IPS-NIHi7 (cell line): ENCODE measurements at regions not wholly inside any gene's neighbourhood (a gene's known extent, or its start where the extent isn't known, plus 50 kb on each side); places are given as distances from the start of the nearest gene placed in this dataset.
"Not testable (repeated sequence)": the region's sequence is repeated elsewhere in the genome, so short reads cannot be mapped to it uniquely, and the experiment has no call there.

ENCODE experiments used
- DNase-seq: peaks from one replicate; pipeline ENCODE4 v3.0.0; 2012; ENCODE audit warnings: mixed read lengths; ENCODE audit errors: extremely low spot score

DNA sequence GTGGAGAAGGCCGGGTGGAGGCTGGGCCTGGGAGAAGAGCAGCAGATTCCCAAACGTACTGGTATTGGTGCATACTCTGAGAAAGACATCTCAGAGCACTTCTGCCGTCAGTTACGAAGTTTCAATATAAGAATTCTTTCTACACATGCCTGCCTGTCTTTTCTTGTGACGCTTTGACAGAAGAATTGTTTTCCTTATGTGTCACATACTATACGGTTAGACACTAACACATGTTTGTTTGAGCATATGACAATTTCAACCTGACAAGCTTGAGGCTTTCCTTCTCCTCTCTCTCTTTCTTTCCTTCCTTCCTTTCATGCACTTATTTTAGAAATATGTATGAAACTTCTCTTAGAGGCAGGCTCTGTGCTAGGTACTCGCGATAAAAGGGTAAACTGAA lies 360.0 kb downstream of the QKI start:
- no peak for DNase-seq

DNA sequence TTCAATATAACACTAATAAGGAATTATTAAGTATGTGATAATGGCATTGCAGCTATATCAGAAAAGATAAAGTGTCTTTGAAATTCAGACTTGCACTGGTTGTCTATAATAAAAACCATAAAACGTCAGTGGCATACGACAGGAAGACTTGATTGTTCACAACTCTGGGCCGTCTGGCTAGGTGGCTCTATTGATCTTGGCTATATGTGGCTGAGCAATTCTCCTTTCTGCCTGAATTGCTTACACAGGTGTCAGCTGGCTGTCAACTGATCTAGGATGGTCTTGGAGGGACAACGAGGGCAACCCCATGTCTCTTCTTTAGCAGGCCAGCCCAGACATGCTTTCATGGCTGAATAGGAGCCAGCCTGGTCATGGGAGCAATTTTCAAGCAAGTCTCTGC lies 359.1 kb downstream of the QKI start:
- DNase-seq = no peak

DNA sequence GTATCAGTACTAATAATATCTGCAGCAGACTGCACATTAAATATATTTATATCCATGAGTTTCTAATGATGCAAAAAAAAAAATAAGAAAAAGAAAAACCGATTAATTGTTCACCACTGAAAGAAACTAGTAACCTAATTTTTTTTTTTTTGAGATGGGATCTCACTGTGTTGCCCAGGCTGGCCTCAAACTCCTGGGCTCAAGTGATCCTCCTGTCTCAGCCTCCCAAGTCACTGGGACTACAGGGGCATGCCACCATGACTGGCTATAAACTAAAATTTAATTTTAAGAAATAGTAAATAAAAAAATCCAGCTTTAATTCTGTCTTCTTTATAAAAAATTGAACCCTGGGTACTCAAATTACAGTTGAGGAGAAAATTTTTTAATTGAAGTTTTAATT lies 358.2 kb downstream of the QKI start:
- no peak for DNase-seq

DNA sequence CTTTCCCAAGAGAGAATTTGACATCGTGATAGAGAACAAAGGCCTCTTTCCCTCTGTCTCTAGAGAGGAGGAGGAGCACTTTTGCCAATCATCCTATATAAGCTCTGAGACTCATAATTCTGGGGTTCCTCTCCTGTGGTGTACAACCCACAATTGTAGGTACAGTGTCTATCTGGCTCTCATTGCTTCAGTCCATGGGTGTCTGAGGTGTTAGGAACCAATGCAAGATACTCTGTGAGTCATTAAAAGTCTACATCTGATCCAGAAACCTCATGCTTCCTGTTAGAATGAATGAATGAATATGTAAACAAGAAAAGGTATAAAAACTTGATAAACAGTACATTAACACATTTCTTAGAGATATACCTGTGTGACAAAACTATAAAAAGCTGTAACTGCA lies 356.7 kb downstream of the QKI start:
- no peak for DNase-seq

DNA sequence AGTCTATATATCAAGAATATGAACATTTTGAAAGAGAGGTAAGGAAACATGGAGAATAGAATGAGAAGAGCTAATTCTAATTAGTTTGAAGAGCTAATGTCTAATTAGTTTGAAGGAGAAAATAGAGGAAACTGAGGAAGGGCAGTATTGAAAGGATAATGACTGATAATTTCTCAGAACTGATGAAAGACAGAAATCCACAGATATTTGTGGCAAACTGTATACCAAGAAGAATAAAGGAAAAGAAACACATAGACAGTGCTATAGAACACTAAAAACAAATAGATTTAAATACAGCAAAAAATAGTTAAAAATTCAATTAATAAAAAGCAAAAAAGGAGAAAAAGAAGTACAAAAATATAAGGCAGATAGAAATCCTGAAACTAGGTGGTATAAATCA lies 354.4 kb downstream of the QKI start:
- no peak for DNase-seq

DNA sequence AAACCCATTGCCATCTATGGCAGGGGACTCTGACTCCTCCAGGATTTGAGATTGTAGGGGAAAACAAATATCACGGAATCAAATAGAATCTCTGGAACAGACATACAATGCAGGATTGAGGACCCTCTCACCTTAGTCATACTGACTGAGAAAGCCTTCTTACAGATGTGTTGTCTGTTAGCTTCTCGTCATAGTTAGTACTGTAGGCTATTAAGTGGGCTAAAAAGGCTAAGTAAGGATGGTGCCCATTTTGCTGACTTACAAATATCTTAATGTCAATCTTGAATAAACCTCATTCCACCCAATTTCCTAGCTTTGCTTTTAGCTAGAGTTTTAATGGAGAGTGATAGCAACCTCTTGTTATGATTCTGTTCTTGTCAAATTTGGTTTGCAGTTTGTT lies 352.4 kb downstream of the QKI start:
- DNase-seq = no peak

DNA sequence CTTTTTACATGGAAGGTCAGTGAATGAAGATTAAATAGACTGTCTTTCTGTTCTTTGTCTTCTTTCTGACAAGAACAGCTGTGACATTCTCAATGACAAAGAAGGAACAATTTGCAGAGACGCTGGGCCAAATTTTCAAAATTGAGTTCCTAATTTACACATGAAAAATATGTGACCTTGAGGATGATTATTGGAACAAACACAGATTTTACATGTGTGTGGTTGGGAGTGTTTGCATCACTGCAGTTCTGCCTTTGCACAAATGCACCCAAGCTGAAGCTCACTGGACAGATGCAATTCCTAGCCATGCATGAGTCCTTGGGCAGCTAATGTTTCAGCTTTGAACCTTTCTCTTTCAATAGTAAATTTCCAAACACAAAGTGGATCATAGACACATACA lies 350.8 kb downstream of the QKI start:
- no peak for DNase-seq

DNA sequence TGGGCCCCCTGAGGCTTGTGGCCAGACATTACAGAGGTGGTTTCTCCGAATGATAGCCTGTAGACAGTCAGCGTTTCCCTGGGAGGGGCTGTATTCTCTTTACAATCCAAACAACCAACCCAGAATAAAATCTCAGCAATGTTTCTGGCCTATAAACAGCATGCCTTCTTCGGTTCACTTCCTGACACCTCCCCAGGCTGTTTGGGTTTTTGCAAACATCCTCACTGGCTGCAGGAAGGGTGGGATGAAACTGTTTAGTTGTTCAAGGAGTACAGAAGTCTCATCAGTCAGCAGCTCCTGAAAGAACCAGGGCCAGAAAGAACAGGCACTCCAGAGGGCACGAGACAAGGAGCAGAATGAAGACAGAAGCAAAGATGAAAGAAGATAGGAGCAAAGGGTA lies 350.0 kb downstream of the QKI start:
- DNase-seq = no peak

DNA sequence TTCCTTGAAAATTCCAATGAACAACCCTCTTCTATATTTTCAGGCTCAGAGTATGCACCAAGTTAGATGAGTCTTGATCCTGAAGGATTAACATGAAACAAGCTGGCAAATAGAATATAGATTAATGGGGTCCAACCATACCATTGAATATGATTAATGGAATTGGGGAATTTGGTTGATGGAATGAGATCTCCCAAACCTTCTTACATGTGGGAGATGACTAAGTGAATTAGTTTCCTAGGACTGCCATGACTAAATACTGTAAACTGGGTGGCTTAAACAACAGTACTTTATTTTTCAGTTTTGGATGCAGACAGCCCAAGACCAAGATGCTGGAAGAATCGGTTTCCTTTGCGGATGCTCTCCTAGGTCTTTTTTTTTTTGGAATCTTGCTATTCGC lies 347.0 kb downstream of the QKI start:
- no peak for DNase-seq

DNA sequence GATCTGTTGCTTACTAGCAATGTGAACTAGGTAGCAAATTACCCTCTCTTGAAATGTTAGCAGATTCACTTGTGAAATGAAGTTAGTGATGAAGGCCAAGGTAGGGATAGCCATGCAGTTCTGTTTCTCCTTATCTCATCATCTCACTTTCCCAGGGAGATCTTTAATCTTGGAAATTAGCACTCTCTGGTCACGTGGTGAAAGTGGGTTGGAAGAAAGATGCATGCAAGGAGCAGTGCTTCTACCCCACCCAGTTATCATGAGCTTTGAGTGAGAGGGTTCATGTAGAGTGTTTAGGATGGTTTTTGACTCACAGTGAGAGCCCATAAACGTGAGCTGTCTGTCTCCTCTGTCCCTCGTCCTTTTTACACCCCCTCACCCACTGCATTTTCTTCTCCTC lies 346.3 kb downstream of the QKI start:
- no peak for DNase-seq

DNA sequence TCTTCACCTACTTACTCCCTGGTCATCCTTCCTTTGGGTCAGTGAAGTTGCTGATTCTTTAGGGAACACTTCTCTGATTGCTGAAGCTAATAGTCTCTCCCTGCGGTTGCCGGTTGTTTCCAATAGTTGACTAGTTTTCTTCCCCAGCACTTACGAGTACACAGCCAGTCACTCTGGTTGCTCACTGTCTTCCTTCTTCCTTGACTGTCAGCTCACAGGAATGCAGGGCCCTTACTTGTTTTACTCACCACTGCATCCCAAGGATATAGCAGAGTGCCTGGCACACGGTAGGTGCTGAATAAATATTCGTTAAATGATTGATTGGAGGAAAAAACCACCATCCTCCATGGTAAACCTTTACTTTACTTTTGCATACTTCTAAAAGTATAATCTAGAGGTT lies 345.0 kb downstream of the QKI start:
- DNase-seq = no peak

DNA sequence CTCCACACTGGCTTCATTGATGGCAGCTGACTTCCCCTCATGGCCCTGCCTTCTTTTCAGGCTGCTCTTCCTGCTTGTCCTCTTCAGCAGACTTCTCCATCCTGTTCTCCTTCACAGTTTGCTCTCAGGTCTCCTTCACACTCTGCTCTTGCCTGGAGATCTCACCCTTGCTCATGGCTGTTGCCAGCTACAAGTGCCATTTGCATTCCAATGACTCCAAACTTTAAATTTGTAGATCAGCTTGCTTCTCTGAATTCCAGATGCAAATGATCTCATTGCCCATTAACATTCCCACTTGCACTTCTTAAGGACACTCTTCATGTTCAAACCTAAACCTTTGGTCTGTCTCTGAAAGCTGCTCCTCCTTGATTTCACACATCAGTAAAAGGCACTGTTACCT lies 343.0 kb downstream of the QKI start:
- no peak for DNase-seq

DNA sequence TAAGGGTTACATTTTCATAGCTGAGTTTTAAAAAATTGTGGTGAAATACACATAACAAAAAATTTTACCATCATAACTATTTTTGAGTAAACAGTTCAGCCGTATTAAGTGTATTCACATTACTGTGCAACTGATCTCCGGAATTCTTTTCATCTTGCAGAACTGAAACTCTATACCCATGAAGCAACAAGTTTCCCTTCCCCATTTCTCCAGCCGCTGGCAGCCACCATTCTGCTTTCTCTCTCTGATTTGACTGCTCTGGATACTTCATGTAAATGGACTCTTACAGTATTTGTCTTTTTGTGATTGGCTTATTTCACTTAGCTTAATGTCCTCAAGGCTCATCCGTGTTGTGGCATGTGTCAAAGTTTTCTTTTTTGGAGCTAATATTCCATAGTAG lies 341.6 kb downstream of the QKI start:
- no peak for DNase-seq

DNA sequence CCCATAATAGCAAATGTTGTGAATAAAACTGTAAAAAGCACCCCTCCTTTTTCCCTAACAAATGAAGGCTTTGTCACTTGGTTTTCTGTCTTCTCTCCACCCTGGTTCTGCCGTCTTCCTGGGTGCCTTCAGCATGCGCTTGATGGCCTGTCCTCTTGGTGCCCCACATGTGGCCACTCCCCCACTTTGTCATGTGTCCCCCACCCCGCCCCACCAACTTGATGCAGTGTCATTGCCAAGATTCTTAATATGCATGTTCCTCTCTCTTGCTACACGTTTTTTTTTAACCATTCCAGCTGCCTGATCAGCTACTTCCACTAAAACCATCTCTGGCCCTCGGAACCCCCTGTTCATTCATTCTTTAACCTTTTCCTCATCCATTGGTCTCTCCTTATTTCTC lies 340.3 kb downstream of the QKI start:
- DNase-seq = no peak

DNA sequence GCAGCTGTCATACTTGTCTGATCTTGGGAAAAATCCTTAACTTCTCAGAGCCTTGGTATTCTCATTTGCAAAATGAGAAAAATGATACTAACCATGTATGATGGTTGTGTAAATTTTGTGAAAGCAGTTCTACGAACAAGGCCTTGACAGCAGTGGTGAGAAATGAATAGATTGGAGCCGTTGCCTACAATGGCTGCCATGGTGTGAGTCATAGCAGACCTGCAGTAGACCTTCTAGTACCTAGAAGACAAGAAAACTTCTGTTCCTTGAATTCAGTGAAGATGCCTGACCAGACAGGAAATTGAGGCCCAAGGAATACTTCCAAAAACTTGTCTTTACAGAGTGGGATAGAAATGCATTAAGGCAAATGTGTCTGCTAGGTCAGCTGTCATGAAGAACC lies 338.9 kb downstream of the QKI start:
- DNase-seq = no peak

DNA sequence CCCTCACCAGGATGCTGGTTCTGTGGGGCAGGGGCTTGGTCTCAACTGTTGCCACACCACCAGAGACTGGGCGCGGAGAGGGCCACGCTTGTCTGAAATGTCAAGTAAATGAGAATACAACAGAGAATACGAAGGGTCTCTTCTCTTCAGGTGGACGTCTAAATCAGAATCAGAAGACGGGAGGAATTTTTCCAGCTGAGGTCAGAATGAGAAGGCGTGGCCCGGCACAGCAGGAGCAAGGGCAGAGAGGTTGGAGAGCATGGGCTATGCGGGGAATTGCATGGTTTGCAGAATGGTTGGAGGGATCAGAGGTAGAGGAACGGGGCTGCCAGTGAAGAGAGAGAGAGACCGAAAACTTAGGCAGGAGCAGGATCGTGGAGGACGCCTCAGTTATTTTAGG lies 337.9 kb downstream of the QKI start:
- no peak for DNase-seq

DNA sequence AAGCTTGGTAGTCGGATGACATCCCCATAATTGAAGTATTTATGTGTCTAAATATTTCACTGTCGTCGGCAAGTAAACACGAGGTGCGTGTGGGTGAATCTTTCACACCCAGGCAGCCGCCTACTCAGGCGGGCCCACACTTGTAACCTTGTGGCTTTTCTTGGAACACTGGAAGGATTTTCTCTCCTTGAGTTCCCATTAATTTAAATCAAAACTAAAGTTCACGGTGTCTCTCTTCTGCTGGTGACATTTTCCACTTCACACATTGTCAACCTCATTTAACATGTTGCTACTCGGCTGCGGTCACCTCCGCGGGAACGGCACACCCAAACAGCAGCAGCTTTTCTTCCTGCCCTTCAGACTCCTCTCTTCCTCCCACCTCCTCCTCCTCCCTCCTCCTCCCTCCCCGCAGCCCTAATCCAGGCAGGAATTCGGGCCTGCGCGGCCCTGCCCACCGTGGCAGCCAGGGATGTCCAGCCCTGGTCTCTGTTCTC lies 336.6 kb downstream of the QKI start:
- no peak for DNase-seq

DNA sequence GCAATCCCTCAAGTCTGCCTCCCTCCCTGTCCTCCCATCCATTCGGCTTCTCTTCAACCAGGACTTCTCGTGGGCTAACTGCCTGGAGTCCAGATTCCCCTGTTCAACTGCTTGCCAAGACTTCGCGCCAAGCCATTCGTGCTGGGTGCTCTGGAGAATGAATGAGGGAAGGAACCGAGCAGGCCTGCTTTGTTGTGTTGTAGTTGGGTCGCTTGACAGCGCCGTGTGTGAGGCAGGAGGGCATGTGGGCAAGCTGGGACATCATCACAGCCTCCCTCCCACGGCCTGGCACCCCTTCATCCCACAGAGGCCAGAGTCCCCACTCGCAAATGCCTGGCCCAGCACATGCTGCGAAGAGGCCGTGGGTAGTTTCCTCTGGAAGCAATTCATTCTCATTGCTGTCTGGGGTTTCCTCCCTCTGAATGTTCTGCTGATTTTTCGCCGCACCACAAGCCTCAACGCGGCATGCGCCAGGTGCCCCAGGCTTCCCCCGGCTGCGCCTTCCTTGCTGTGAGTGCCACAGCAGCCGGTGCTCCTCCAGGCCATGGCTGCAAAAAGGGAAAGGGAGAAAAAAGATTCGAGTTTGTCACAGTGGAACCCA lies 336.0 kb downstream of the QKI start:
- no peak for DNase-seq

DNA sequence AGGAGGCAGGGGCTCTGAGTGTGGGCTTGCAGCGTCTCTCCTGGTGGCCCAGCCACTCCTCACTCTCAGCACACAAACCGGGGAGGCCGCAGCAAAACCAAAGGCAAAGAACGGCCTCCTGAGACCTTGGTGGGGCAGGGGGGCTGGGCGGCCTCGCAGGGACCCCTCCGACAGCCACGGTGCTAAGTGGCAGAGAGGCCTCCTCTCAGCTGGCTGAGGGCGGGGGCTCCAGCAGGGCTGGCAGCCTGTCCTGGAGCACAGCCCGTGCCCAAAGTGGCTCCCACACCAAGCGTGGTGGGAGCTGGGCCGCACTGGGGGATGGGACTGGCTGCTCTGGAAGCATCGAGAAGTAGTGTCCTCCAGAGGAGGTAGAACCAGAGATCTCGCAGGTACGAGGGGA lies 334.4 kb downstream of the QKI start:
- DNase-seq = no peak

DNA sequence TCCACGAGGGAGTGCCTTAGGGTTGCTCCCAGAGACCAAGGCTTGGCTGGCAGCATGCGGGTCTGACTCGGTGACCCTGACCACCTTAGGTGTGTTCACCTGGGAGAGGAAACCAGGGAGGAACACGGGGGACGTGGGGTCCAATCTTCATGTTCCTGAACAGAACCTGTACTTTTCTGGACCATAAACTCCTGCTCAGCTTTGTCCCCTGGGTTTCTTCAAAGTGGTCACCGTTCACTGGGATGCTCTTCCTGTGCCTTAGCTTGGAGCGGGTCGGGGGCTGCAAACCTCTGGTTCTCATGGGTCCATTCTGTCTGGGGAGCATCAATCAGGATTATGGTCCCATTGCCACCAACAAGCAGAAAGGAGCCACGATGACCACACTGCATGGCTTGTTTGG lies 333.5 kb downstream of the QKI start:
- DNase-seq = no peak

DNA sequence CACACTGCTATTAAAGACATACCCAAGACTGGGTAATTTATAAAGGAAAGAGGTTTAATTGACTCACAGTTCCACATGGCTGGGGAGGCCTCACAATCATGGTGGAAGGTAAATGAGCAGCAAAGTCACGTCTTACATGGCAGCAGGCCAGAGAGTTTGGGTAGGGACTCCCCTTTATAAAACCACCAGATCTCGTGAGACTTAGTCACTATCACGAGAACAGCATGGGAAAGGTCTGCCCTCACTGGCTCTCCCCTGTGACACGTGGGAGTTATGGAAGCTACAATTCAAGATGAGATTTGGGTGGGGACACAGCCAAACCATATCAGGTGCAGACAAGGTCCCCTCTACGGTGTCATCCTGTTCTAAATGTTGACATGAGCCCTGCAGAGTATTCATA lies 332.5 kb downstream of the QKI start:
- not testable (repeated sequence) for DNase-seq

DNA sequence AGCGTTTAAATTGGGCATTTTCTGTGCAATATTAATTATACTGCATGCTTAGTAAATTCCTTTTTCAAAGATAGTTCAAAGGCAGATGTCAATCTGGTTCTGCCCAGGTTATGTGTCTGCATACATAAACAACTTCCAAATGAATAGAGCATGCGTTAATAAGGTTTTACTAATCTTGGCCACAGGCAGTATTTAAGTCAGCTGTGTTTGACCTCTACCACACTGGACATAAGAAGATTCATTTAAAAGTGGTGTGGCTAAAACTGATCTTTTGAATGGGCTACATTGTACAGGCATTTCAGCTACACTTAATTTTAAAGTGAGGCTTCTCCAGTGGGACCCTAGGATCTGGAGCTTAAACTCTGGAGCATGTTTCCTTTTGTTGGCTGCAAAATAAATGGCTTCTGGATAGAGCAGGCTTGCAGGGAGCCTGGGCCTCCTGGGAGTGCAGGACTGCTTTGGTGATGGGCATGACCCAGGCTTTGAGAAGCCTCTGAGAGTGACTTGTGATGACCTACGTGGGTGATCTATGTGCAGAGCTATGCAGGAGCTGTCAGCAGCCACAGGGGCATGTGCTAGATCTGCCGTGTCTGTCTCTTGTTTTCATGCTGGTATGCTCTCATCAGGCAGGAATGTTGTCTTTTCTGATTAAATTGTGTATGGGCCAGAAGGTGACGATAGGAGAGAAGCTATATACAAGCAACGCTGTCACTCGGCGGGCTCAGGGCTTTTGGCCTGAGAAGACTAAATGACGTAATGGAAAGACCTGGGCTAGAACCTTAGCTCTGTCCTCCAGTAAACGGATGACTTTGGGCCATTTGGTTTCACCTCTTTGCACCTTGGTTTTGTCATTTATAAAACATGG lies 331.2 kb downstream of the QKI start:
- peak; percentile 79 for DNase-seq

DNA sequence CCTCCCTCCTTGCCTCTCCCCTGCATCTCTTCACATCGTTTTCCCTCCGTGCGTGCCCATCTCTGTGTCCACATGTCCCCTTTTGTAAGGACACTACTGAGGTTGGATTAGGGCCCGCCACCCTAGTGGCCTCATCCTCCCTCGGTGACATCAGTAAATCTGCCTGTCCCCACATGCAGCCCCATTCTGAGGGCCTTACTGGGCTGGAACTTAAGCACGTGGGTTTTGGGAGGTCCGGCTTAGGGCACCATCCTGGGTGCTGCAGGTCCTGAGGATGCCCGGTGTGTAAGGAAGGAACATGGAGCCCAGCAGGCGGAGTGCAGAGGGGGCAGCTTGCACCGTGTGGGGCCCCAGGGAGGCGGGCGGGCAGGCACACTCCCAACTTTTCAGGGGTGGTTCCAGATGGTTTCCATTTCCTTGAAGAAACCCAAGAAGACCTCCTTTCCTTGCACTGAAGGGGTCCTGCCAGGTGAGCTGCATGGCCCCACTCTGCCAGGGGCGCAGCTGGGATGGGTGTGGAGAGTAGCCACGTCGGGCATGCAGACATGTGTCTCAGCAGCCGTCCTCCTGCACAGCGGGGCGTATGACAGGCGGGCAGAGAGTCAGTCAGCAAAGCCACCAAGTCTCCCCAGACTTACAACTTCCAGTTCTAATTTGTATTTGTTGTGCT lies 329.9 kb downstream of the QKI start:
- DNase-seq = no peak
